ENCODE measurements at regions not wholly inside any gene's neighbourhood (a gene's known extent, or its start where the extent isn't known, plus 50 kb on each side); places are given as distances from the start of the nearest gene placed in this dataset.

DNA sequence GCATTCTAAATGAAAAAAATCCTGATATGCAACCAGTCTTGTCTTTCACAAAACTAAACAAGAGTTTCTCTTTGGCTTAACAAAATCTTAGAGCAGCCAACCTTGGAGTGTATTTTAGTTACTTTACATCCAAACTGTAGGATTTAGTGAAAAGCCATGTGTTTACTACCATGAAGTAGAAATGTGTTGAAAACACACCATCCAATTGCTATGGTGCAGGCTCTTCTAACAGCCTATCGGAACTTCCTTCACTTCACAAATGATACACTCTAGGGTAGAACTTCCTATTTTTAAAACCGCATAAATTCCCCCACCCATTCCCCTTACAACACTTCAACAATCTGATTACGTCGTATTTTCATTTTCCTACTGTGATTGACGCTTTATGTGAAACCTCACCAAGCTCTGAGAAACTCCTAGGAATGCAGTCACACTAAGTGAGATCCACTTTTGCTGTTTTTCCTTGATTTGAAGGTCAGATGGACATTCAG is 74.4 kb upstream of the MAP4K4 start (continued):
- TF ChIP-seq, protein P1, sequence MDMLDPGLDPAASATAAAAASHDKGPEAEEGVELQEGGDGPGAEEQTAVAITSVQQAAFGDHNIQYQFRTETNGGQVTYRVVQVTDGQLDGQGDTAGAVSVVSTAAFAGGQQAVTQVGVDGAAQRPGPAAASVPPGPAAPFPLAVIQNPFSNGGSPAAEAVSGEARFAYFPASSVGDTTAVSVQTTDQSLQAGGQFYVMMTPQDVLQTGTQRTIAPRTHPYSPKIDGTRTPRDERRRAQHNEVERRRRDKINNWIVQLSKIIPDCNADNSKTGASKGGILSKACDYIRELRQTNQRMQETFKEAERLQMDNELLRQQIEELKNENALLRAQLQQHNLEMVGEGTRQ (IDR thresholded peaks at IDR 0.05; ENCODE audit: low read length), result no peak

Measured in H1 (cell line).